ENCODE measurements at regions not wholly inside any gene's neighbourhood (a gene's known extent, or its start where the extent isn't known, plus 50 kb on each side); places are given as distances from the start of the nearest gene placed in this dataset.
"Not testable (repeated sequence)": the region's sequence is repeated elsewhere in the genome, so short reads cannot be mapped to it uniquely, and the experiment has no call there.

DNA sequence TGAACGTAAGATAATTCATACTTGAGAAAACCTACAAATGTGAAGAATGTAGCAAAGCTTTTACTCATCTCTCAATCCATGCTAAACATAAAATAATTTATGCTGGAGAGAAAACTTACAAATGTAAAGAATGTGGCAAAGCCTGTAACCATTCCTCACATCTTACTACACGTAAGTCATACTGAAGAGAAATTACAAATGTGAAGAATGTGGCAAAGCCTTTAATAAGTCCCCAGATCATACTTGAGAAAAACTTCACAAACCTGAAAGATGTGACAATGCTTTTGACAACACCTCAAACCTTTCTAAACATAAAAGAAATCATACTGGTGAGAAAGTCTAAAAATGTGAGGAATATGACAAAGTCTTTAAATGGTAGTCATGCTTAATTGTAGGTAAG, 89.4 kb downstream of the ZNF675 start:
- no peak for DNase-seq (ENCODE audit: low read depth in 4 of 4, low spot score in 3 of 4)

DNA sequence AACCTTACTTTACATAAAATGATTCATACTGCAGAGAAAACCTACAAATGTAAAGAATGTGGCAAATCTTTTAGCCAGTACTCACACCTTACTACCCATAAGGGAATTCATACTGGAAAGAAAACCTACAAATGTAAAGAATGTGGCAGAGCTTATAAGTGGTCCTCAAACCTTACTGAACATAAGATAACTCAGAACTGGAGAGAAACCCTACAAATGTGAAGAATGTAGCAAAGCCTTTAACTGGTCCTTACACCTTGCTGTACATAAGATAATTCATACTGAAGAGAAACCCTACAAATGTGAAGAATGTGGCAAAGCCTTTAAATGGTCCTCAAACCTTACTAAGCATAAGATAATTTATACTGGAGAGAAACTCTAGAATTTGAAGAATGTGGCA, 90.1 kb downstream of the ZNF675 start:
- no peak for DNase-seq (ENCODE audit: low read depth in 4 of 4, low spot score in 3 of 4)

DNA sequence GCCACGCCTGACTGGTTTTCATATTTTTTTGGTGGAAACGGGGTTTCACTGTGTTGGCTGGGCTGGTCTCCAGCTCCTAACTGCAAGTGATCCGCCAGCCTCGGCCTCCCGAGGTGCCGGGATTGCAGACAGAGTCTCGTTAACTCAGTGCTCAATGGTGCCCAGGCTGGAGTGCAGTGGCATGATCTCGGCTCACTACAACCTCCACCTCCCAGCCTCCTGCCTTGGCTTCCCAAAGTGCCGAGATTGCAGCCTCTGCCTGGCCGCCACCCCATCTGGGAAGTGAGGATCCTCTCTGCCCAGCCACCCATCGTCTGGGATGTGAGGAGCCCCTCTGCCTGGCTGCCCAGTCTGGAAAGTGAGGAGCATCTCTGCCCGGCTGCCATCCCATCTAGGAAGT, 92.7 kb downstream of the ZNF675 start:
- not testable (repeated sequence) for DNase-seq (ENCODE audit: low read depth in 4 of 4, low spot score in 3 of 4)

DNA sequence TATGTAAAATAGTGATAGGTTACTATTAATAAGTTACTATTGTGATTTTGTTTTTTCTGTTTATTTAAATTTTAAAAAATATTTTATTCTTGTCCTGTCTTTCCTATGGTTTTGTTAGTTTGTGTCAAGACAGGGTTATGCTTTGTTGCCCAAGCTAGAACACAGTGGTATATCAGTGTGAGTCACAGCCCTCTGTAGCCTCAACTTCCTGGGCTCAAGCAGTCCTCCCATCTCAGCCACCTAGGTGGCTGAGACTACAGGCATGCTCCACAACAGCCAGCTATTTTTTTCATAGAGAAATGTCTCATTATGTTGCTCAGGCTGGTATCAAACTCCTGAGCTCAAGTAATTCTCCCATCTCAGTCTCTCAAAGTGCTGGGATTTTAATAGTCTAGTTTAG, 99.5 kb downstream of the ZNF675 start:
- no peak for DNase-seq (ENCODE audit: low read depth in 4 of 4, low spot score in 3 of 4)

DNA sequence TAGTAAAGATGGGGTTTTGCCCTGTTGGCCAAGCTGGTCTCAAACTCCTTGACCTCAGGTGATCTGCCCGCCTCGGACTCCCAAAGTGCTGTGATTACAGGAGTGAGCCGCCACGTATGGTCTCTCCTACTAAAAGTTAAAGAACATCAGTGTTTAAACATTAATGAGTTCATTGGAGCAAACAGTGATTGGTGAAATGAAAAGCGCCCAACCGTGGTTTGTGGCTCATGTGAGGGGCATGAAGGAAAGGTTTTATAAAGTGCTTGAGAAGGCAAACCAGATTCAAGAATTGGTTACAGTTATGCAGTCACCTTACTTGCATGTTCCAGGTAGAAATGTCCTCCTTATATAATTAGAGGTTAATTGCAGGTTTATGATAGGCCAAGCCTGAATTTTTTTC, 109.5 kb downstream of the ZNF675 start:
- DNase-seq (ENCODE audit: low read depth in 4 of 4, low spot score in 3 of 4) = peak in 1 of 4 donors; percentile 0

DNA sequence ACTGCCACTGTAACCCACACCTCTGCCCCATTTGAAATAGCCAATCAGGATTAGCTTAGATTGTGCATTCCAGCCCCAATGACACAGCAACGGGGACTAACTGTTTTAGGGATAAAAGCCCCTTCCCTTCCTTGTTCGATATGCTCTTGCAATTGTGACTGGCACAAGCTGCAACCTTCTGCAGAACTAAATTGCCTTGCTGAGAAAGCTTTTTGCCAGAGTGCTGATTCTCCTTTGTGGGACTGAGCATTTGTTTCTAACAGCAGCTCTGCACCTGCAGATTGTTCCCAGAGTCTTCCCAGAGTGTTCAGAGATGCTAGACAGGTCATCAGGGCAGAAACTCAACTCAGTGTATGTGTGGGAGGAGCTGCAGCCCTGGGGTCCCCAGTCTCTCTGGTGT, 115.8 kb downstream of the ZNF675 start:
- no peak for DNase-seq (ENCODE audit: low read depth in 4 of 4, low spot score in 3 of 4)

DNA sequence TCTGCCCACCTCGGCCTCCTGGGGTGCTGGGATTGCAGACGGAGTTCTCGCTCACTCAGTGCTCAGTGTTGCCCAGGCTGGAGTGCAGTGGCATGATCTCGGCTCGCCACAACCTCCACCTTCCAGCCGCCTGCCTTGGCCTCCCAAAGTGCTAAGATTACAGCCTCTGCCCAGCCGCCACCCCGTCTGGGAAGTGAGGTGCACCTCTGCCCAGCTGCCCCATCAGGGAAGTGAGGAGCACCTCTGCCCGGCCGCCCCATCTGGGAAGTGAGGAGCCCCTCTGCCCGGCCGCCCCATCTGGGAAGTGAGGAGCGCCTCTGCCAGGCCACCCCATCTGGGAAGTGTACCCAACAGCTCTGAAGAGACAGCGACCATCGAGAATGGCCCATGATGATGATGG, 118.9 kb downstream of the ZNF675 start:
- not testable (repeated sequence) for DNase-seq (ENCODE audit: low read depth in 4 of 4, low spot score in 3 of 4)

DNA sequence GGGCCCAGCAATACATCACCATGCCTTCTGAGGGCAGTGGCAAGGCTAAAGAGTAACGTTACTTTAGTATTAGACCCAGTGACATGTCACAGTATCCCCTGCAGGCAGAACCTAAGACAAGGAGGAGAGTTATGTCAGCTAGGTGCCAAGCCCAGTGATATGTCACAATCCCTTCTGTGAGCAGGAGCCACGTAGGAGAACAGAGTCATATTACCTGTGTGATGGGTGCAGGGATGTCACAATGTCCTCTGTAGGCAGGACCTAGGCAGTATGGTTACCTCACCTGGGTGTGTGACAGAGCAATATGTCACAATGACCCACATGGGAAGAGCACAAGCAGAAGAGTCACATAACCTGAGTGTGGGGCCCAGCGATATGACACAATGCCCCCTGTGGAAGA, 121.8 kb downstream of the ZNF675 start:
- DNase-seq (ENCODE audit: low read depth in 4 of 4, low spot score in 3 of 4) = no peak

DNA sequence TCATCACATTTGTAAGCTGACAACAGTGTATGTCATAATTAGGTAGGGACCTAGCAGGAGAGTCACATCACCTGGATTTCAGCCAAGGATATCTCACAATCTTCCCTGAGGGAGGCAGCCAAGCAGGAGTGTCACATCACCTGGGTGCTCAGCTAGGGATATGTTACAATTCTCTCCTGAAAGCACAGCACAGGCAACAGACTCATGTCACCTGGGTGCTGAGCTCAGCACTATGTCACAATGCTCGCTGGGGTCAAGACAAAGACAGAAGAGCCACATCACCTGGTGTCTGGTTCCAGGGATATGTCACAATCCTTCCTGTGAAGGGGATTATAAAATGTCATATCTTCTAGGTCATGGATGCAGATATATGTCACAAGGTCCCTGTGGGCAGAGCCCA, 123.7 kb downstream of the ZNF675 start:
- DNase-seq (ENCODE audit: low read depth in 4 of 4, low spot score in 3 of 4) = no peak

DNA sequence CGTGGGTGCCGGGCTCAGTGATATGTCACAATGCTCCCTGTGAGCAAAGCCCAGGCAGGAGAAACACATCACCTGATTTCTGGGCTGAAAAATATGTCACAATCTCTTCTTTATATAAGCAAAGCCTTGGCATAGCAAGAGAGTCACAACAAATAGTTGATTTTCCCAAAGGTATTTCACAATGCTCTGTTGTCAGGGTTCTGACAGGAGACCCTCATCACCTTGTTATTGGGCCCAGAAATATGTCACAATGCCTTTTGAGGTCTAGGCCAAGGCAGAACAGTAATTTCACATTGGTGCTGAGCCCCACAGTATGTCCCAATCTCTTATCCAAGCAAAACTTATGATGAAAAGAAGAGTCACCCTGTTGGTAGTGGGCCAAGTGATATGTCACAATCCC, 125.7 kb downstream of the ZNF675 start:
- no peak for DNase-seq (ENCODE audit: low read depth in 4 of 4, low spot score in 3 of 4)

DNA sequence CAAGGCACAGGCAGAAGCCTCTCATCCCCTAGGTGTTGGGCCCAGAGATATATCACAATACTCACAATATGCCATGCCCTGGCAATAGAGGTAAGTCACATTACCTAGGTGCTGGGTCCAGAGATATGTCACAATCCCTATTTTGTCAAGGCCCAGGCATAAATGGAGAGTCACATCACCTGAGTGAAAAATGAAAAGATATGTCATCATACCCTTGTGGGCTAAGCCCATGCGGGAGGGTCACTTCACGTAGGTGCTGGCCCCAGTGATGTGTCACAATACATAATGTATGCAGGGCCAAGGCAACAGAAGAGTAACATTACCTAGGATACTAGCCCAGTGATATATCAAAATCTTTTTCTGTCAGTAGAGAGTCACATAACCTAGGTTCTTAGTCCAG, 127.0 kb downstream of the ZNF675 start:
- DNase-seq (ENCODE audit: low read depth in 4 of 4, low spot score in 3 of 4) = no peak

DNA sequence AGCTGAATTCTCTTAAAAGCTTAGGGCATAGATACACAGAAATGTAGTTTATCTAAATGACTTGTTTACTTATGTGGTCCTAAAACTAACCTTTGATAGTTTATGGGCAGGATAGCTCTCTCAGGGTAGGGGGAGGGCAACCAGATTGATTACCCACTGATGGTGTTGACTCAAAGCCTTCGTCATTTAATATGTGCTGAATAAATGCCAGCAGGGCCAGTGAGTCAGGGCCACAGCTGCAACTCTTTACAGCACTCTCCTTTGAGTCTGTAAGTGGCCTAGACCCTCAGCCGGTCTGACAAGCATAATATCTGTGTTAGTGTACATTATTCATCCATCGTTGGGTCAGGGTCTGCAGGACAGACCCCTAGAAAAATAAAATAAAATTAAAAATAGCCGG, 128.5 kb downstream of the ZNF675 start:
- DNase-seq (ENCODE audit: low read depth in 4 of 4, low spot score in 3 of 4) = no peak

DNA sequence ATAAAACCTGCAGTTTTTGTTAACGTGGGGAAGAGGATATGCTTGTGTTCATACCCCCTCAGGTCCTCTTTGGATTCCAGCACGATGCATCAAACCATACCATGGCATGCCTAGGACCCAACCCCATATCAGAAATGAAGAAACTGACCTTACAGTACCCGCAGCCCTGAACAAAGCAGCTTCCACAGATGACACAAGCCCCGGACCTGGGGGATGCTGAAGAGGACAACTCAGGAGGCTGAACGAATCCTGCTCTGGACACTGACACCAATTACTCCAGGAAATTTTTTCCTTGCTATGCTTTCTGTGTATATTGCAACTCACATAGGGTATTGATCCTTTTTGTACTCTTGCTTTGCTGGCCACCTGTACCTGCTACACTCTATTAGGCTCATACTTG, 129.6 kb downstream of the ZNF675 start:
- DNase-seq (ENCODE audit: low read depth in 4 of 4, low spot score in 3 of 4) = no peak

DNA sequence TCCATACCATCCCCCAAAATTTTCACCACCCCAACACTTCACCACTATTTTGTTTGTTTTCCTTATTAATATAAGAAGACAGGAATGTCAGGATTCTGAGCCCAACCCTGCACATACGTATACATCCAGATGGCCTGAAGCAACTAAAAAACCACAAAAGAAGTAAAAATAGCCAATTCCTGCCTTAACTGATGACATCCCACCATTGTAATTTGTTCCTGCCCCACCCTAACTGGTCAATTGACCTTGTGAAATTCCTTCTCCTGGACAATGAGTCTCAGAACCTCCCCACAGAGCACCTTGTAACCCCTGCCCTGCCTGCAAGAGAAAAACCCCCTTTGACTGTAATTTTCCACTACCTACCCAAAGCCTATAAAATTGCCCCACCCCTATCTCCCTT, 132.5 kb downstream of the ZNF675 start:
- DNase-seq (ENCODE audit: low read depth in 4 of 4, low spot score in 3 of 4) = no peak

DNA sequence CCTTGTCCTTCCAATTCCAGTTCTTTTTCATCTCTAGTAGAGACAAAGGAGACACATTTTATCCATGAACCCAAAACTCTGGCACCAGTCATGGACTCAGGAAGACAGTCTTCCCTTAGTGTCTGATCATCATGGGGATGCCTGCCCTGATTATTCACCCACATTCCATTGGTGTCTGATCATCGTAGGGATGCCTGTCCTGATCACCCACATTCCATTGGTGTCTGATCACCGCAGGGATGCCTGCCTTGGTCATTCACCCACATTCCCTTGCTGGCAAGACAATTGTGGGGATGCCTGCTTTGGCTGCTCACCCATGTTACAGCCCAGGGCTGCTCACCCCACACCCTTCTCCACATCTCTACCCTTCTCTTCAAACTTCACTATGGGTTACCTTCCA, 136.9 kb downstream of the ZNF675 start:
- DNase-seq (ENCODE audit: low read depth in 4 of 4, low spot score in 3 of 4) = not testable (repeated sequence)

DNA sequence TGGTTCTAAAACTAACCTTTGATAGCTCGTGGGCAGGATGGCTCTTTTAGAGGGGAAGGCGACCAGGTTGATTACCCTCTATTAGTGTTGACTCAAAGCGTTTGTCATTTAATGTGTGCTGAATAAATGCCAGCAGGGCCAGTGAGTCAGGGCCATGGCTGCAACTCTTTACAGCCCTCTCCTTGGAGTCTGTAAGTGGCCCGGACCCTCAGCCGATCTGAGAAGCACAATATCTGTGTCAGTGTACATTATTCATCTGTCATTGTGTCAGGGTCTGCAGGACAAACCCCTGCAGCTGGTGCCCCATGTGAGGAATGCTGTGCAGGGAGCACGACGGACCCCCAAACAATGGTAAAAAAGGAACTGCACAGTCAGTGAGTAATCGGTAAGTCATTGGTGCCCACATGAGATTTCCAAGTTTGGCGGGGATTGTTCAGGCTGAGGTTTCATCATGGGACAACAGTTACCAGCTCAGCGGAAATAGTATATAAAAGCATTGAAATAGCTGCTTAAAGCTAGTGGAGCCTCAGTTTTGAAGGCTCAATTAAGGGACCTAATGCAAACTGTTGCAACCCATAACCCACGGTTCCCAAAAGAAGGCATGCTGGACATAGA, 139.1 kb downstream of the ZNF675 start:
- DNase-seq (ENCODE audit: low read depth in 4 of 4, low spot score in 3 of 4) = no peak

DNA sequence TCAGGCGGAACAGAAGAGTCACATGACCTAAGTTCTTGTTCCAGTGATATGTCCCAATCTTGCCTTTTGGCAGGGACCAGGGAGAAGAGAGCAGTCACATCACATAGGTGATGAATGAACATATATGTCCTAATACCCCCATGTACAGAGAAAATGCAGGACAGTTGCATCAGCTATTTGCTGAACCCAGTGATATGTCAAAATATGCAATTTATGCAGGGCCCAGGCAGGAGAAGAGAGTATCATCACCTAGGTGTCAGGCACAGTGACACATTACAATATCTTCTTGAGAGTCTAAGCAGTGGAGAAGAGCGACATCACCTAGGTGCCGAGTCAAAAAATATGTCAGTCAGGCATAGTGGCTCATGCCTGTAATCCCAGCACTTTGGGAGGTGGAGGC, 139.9 kb downstream of the ZNF675 start:
- DNase-seq (ENCODE audit: low read depth in 4 of 4, low spot score in 3 of 4) = no peak

DNA sequence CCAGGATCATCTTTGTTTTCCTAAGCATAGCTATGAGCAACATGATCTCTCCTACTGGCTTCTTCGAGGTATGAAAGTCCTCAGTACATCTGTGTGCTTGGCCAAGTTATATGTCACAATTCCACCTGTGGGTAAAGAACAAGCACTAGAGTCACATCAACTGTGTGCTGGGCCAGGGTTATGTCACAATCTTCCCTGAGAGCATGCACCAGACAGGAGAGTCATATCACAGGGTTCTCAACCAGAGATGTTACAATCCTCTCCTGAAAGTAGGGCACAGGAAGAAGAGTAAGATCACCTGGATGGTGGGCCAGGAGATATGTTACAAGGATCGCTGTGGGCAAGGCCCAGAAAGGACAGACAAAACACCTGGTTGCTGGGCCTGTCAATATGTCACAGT, 143.7 kb downstream of the ZNF675 start:
- DNase-seq (ENCODE audit: low read depth in 4 of 4, low spot score in 3 of 4) = no peak

DNA sequence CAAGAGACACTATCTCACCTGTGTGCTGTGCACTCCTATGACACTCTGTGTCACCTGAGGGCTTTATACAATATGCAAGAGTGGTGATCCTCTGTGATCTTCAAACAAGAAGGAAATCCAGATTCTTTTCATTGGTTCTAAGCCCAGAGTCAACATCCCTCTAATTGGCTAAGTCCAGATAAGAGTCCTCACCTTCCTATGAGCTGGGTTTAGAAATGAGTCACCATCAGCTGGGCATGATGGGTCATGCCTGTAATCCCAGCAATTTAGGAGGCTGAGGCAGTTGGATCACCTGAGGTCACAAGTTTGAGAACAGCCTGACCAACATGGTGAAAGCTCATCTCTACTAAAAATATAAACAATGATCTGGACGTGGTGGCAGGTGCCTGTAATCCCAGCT, 144.4 kb downstream of the ZNF675 start:
- DNase-seq (ENCODE audit: low read depth in 4 of 4, low spot score in 3 of 4) = no peak

DNA sequence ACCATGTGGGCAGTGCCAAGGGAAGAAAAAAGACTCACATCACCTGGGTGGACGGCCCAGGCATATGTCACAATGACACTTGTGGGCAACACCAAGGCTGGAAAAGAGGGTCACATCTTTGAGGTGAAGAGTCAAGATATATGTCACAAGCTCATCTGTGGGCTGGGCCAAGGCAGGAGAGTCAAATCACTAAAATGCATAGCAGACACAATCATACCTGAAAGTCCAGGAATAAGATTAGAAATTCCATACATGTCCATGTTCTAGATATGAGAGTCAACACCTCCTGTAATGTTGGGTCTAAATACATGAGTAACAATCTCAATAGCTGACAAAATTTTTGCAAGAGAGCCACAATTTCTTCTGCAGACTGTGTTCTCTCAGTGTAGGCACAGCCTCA, 145.0 kb downstream of the ZNF675 start:
- DNase-seq (ENCODE audit: low read depth in 4 of 4, low spot score in 3 of 4) = no peak

DNA sequence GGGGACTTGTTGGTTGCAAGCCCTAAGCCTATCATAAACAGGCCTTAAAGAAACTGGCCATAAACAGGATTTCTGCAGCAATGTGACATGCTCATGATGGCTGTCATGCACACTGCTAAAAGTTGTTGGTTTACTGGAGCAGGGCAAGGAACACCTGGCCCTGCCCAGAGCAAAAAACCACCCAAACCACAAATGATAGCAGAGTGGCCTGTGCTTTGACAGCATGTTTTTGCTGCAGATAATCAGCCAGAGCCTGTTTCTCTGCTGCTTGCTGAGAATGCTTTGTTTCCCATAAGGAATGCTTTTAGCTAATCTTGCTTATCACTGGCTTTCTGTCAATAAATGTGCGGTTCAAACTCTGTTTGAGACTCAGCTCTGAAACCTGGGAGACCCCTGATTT, 144.9 kb upstream of the ZNF91 start:
- not testable (repeated sequence) for DNase-seq (ENCODE audit: low read depth in 4 of 4, low spot score in 3 of 4)

DNA sequence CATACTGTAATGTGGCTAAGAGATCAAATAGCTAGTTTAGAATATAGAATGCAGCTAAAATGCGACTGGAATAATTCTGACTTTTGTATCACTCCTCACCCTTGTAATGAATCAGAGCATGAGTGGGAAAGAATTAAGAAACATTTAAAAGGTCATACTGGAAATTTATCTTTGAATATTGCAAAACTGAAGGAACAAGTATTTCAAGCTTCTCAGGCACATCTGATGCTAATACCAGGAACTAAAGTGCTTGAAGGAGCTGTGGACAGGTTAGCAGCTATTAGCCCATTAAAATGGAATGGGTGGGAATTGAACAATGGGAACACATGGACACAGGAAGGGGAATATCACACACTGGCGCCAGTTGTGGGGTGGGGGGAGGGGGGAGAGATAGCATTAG, 144.2 kb upstream of the ZNF91 start:
- DNase-seq (ENCODE audit: low read depth in 4 of 4, low spot score in 3 of 4) = no peak

DNA sequence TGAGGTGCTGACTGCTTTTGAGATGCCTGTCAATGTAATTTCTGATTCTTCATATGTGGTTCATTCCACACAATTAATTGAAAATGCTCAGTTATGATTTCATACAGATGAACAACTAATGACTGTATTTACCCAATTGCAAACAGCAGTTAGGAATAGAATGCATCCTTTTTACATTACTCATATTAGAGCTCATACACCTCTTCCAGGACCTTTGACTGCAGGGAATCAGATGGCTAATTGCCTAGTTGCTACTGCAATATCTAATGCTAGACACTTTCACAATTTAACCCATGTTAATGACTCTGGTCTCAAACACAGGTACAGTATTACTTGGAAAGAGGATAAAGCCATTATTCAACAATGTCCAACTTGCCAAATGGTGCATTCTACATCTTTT, 141.9 kb upstream of the ZNF91 start:
- DNase-seq (ENCODE audit: low read depth in 4 of 4, low spot score in 3 of 4) = not testable (repeated sequence)

All from right renal pelvis (tissue), 4 donors.